ENCODE measurements at regions not wholly inside any gene's neighbourhood (a gene's known extent, or its start where the extent isn't known, plus 50 kb on each side); places are given as distances from the start of the nearest gene placed in this dataset.

DNA sequence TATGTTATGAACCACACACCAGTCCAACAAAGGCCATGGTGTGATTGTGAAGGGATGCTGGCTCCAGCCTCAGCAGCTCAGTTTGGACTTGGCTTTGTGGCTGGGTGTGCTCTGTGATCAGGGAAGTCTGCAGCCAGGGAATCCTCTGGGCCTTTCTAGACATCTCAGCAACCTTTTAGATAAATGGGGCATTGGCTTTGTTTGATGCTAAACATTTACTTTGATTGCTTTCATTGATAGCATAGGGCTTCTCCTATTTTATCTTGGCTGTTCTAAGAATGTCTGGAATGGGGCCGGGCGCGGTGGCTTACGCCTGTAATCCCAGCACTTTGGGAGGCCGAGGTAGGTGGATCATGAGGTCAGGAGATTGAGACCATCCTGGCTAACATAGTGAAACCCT, 104.5 kb downstream of the VAPA start:
- Histone ChIP-seq H3K27me3 (ENCODE audit: insufficient read depth, low read depth, low read length) (no peaks in the 10 kb centered on the region), H3K4me2 (ENCODE audit: low read length) (no peak overlapping the region), H2AFZ (ENCODE audit: low read depth, low read length) (no peak overlapping the region), H3K9ac (ENCODE audit: low read length) (no peak overlapping the region), H3K79me2 (replicated peaks; ENCODE audit: insufficient read depth, low read length) (no peaks in the 10 kb centered on the region), H4K20me1 (ENCODE audit: insufficient read depth) (no peaks in the 10 kb centered on the region), H3F3A (ENCODE audit: insufficient read depth, low read length, poor library complexity, severe bottlenecking) (no peaks in the 10 kb centered on the region), H3K9me2 (ENCODE audit: insufficient read depth, low read length) (no peaks in the 10 kb centered on the region), H3K36me3 (ENCODE audit: insufficient read depth, low read length) (no peaks in the 10 kb centered on the region), H3K4me3 (ENCODE audit: low read length) (no peak overlapping the region), H3K9me3 (ENCODE audit: low read length) (no peaks in the 10 kb centered on the region), H3K27ac (ENCODE audit: low read length) (no peak overlapping the region)
- TF ChIP-seq SMC3 (conservative IDR thresholded peaks at IDR 0.05; ENCODE audit: poor library complexity) (no peak), TAF1 (IDR thresholded peaks at IDR 0.05; ENCODE audit: low read depth) (no peak), POLR2AphosphoS5 (IDR thresholded peaks at IDR 0.05) (no peak)

DNA sequence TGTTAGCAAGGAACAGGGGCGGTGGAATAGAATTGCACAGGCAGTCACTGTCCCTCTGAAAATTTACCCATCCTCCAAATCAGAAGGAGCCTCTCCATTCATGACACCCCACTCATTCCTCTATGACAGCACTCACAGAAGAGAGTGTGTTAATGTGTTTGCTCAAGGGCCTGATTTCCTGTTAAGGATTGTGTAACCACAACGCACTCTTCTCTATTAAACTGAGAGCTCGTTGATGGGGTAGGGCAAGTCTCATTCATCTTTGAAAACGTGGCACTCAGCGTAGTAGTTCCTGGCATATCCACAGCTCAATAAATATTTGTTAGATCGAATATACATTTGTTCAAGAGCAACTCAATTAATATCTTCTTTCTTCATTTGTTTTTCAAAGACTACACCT, 106.4 kb downstream of the VAPA start:
- no peak overlapping the region for H3K9ac ChIP-seq (ENCODE audit: low read length)
- H3K4me2 ChIP-seq (ENCODE audit: low read length), result no peak overlapping the region
- H2AFZ ChIP-seq (ENCODE audit: low read depth, low read length), result no peak overlapping the region
- no peaks in the 10 kb centered on the region for H3K79me2 ChIP-seq (replicated peaks; ENCODE audit: insufficient read depth, low read length)
- H4K20me1 ChIP-seq (ENCODE audit: insufficient read depth), result no peaks in the 10 kb centered on the region
- no peaks in the 10 kb centered on the region for H3K36me3 ChIP-seq (ENCODE audit: insufficient read depth, low read length)
- no peaks in the 10 kb centered on the region for H3K9me2 ChIP-seq (ENCODE audit: insufficient read depth, low read length)
- no peak overlapping the region for H3K4me3 ChIP-seq (ENCODE audit: low read length)
- no peak for TF ChIP-seq MXI1 (conservative IDR thresholded peaks at IDR 0.05; ENCODE audit: poor library complexity, severe bottlenecking)
- TF ChIP-seq RAD21 (conservative IDR thresholded peaks at IDR 0.05), result no peak
- no peak for TF ChIP-seq EZH2 (IDR thresholded peaks at IDR 0.05; ENCODE audit: borderline replicate concordance, insufficient read depth, low read length, poor library complexity, severe bottlenecking)
- TF ChIP-seq REST (IDR thresholded peaks at IDR 0.05; ENCODE audit: borderline replicate concordance), result no peak
- TF ChIP-seq POLR2AphosphoS5 (IDR thresholded peaks at IDR 0.05), result no peak
- TF ChIP-seq TAF1 (IDR thresholded peaks at IDR 0.05; ENCODE audit: low read depth), result no peak
- H3K9me3 ChIP-seq (ENCODE audit: low read length), result no peaks in the 10 kb centered on the region
- no peak overlapping the region for H3K27ac ChIP-seq (ENCODE audit: low read length)
- H3F3A ChIP-seq (ENCODE audit: insufficient read depth, low read length, poor library complexity, severe bottlenecking), result no peaks in the 10 kb centered on the region
- H3K27me3 ChIP-seq (ENCODE audit: insufficient read depth, low read depth, low read length), result no peaks in the 10 kb centered on the region

DNA sequence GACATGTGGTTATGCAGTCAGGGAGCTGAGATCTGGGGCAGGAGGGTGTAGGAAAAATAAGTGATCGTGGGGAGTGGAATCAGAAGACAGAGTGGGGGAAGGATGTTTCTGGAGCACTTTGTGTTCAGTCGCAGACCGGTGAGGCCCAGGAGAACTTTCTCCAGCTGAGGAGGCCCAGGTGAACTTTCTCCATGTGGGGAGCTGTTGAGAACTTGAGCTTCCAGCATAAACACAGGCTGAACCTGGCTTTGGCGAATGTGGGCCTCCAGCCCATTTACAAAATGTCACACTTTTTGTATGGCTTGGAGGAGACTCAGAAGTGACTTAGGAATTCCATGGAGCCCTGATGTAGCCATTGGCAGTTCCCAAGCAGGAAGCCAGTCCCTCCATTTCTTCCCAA, 108.5 kb downstream of the VAPA start:
- TF ChIP-seq EZH2 (IDR thresholded peaks at IDR 0.05; ENCODE audit: borderline replicate concordance, insufficient read depth, low read length, poor library complexity, severe bottlenecking), result no peak
- TF ChIP-seq MXI1 (conservative IDR thresholded peaks at IDR 0.05; ENCODE audit: poor library complexity, severe bottlenecking), result no peak
- TF ChIP-seq, protein P1, sequence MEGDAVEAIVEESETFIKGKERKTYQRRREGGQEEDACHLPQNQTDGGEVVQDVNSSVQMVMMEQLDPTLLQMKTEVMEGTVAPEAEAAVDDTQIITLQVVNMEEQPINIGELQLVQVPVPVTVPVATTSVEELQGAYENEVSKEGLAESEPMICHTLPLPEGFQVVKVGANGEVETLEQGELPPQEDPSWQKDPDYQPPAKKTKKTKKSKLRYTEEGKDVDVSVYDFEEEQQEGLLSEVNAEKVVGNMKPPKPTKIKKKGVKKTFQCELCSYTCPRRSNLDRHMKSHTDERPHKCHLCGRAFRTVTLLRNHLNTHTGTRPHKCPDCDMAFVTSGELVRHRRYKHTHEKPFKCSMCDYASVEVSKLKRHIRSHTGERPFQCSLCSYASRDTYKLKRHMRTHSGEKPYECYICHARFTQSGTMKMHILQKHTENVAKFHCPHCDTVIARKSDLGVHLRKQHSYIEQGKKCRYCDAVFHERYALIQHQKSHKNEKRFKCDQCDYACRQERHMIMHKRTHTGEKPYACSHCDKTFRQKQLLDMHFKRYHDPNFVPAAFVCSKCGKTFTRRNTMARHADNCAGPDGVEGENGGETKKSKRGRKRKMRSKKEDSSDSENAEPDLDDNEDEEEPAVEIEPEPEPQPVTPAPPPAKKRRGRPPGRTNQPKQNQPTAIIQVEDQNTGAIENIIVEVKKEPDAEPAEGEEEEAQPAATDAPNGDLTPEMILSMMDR (IDR thresholded peaks at IDR 0.05; ENCODE audit: poor library complexity, severe bottlenecking), result no peak
- no peaks in the 10 kb centered on the region for H3K9me3 ChIP-seq (ENCODE audit: low read length)
- H3K27me3 ChIP-seq (ENCODE audit: insufficient read depth, low read depth, low read length), result no peaks in the 10 kb centered on the region
- H3K36me3 ChIP-seq (ENCODE audit: insufficient read depth, low read length), result no peaks in the 10 kb centered on the region
- H2AFZ ChIP-seq (ENCODE audit: low read depth, low read length), result no peak overlapping the region
- no peaks in the 10 kb centered on the region for H3K79me2 ChIP-seq (replicated peaks; ENCODE audit: insufficient read depth, low read length)
- no peak overlapping the region for H3K27ac ChIP-seq (ENCODE audit: low read length)
- no peak overlapping the region for H3K4me2 ChIP-seq (ENCODE audit: low read length)
- H3K9ac ChIP-seq (ENCODE audit: low read length), result no peak overlapping the region
- no peaks in the 10 kb centered on the region for H3K9me2 ChIP-seq (ENCODE audit: insufficient read depth, low read length)
- H3F3A ChIP-seq (ENCODE audit: insufficient read depth, low read length, poor library complexity, severe bottlenecking), result no peaks in the 10 kb centered on the region
- no peak overlapping the region for H3K4me3 ChIP-seq (ENCODE audit: low read length)
- H4K20me1 ChIP-seq (ENCODE audit: insufficient read depth), result no peaks in the 10 kb centered on the region
